Sciatic nerve (tissue), 2 donors: ENCODE measurements at regions not wholly inside any gene's neighbourhood (a gene's known extent, or its start where the extent isn't known, plus 50 kb on each side); places are given as distances from the start of the nearest gene placed in this dataset.

Source experiments
- ATAC-seq: fragments of 200-7000 bp; cut with Tn5 transposase; one replicate; pipeline ENCODE4 v1.9.1; 2020; ENCODE audit warnings: mild to moderate bottlenecking, moderate library complexity
- DNase-seq: peaks from one replicate; pipeline ENCODE4 v3.0.0-alpha.2; 2020; ENCODE audit warnings: low spot score
- intact Hi-C: fragments of 100-400 bp; cut with DNase I; formaldehyde crosslinking; loops from one replicate; pipeline ENCODE4 v1.14.2; 2022
- donor health status: DM: no; HTN: no; CAD: no.
- donor health status: DM: no; HTN: no; CAD: no.

DNA sequence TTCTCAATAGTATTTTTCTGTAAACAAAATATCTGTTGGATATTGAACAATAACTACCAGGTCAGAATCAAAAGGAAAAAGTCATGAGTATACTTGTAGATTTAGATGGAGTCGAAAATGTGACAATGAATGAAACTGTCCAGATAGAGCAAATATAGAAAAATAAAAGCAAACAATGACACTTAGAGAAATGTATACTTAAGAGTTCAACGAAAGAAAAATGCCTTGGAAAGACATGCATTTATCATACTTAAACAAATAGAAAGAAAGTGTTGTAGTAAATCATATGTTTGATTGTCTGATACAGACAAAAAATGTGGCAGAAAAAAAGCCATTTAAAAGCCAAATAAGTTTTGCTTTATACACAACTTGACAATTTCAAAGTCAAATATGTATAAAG is 571.2 kb upstream of the MGAT4C start:
- ATAC-seq (no peak), DNase-seq (no peak)
- intact Hi-C loops, result no loop called here

- ATAC-seq (no peak), DNase-seq (no peak)
- intact Hi-C loops, result no loop called here
Measured at GRCh38 chr12:86826051-86826450, 569.9 kb upstream of the MGAT4C start.

DNA sequence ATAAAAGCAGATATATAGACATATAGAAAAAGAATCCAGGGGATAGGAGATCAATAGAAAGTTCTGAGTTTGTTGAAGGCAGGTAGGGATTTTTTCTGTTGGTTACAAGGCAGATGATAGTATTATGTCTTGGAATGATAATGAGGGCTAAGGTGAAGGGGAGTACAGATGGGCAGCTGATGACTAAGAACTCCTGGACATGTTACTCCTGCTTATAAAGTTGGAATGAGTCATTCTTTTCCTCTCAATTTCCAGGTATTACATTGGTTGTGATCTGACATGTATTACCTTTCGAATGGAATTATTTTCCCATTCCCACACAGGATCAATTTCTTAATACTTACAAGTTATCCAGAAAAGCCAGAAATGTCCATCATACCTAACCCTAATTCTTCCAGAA is 545.2 kb upstream of the MGAT4C start:
- DNase-seq, result no peak
- no peak for ATAC-seq
- intact Hi-C loops, result no loop called here

GRCh38 chr12:86799616-86800015 is 543.4 kb upstream of the MGAT4C start:
- ATAC-seq, result no peak
- intact Hi-C loops, result no loop called here
- no peak for DNase-seq

DNA sequence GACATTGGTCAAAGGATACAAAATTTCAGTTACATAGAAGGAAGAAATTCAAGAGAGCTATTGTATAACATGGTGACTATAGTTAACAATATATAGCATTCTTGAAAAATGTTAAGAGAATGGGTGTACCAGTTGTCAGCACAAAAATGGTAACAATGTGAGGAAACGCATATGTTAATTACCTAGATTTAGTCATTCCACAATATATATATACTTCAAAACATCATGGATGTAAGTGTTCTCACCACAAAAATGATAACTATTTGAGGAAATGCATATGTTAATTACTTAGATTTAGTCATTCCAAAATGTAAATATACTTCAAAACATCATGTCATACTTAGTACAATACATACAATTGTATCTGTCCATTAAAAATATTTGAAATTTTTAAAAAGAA is 540.4 kb upstream of the MGAT4C start:
- intact Hi-C loops, result no loop called here
- ATAC-seq (no peak), DNase-seq (no peak)

DNA sequence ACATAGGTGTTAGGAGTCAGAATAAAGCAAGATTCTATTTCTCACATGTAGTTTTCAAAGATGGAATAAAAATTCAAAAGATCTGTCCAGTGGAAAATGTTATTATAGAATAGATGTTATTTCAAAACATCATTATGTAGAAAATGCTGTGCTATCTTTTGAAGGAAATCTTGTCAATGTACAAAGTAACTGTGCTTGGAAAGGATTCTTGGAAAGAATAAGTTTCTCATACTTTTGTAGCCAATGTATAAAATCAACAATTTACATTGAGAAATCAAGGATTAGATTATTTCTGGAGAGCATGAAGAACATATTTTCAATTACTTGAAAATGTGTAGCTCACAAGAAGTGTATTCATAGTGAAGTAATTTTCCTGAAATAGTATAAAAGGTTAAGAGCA is 532.5 kb upstream of the MGAT4C start:
- DNase-seq (no peak), ATAC-seq (no peak)
- intact Hi-C loops, result no loop called here

DNA sequence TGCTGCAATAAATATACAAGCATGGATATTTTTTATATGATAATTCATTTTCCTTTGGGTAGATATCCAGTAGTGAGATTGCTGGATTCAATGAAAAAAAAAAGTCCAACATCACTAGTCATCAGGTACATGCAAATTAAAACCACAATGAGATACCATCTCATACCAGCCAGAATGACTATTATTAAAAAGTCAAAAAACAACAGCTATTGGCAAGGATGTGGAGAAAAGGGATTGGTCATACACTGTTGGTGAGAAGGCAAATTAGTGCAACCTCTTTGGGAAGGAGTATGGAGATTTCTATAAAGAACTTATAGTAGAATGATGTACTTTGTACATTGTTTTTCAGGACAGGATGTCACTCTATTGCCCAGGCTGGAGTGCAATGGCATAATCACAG is 531.2 kb upstream of the MGAT4C start:
- no peak for ATAC-seq
- intact Hi-C loops, result no loop called here

GRCh38 chr12:86777325-86777724 is 521.1 kb upstream of the MGAT4C start:
- intact Hi-C loops, result no loop called here
- no peak for DNase-seq
- ATAC-seq, result no peak

More for the DNA sequence above, 531.2 kb upstream of the MGAT4C start:
- DNase-seq, result no peak

DNA sequence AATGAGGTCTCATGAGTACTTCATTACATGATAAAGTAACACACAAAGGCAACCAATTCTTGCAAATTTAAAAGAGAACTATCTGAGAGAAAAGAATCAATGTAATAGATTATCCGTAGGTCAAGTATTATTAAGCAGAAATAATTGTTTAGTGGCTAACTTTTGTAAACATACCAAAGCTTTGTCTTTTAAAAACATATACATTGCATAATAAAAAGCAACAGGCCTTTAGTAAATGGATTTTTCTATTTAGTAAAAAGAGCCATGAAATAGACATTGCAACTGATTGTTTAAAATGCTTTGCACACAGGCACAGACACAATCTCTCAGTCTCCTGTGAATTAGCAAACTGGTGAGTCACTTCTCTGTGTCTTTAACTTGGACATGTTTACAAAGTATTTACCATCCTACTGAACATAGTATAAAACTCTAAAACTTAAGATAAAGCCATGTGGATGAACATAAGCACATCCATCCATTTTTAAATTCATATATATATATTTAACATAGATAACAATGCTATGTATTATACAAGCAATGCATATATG is 518.7 kb upstream of the MGAT4C start:
- intact Hi-C loops, result no loop called here
- no peak for DNase-seq
- ATAC-seq, result no peak

DNA sequence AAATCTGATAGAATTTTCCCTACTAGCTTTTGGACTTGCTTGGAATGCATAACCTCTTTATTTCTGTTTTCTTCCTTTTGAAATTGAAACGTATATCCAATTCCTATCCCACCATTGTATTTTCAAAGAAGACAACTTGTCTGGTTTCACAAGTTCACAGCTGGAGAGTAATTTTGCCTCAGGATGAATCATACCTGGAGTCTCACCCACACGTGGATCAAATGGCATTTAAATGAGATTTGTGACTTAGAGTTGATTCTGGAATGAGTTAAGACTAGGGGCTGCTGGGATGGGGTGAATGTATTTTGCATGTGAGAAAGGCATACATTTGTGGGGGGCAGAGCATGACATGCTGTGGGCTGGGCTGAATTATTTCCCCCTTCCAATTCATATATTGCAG is 516.5 kb upstream of the MGAT4C start:
- DNase-seq (no peak), ATAC-seq (no peak)
- intact Hi-C loops, result no loop called here

GRCh38 chr12:86770871-86771270 is 514.7 kb upstream of the MGAT4C start:
- ATAC-seq (no peak), DNase-seq (no peak)
- intact Hi-C loops, result no loop called here

- ATAC-seq (no peak), DNase-seq (no peak)
Measured at GRCh38 chr12:86748894-86749293, 492.7 kb upstream of the MGAT4C start.

DNA sequence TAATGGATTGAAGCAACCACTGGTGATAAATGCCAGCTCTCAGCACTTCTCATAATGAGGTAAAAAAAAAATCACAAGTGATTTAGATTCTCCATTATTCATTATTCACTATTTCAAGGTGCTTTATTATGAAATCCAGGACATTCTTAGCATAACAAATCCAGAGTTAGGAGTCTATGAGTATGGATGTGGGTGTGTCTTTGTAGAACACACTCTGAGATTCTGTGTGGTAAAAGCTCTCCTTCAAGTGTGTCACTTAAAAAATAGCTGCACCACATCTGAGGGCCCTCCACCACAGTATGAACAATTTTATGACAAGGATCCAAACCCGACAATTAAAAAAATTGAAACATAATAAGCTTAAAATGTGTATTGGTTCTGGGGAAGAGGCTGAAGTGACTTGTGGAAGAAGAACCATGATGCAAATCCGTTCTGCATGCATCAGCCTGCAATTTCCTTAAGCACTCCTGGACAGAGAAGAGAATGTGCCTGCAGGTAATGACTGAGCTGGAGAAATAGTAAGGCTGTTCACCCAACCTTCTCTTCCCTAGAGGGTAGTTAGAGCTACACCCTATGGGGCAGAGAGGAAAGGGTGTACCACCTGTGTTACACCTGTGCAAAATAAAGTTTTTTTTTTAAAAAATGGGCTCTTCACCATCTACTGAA is 488.5 kb upstream of the MGAT4C start:
- ATAC-seq, result no peak
- intact Hi-C loops, result no loop called here

More at GRCh38 chr12:86748894-86749293, 492.7 kb upstream of the MGAT4C start:
- intact Hi-C loops, result no loop called here

DNA sequence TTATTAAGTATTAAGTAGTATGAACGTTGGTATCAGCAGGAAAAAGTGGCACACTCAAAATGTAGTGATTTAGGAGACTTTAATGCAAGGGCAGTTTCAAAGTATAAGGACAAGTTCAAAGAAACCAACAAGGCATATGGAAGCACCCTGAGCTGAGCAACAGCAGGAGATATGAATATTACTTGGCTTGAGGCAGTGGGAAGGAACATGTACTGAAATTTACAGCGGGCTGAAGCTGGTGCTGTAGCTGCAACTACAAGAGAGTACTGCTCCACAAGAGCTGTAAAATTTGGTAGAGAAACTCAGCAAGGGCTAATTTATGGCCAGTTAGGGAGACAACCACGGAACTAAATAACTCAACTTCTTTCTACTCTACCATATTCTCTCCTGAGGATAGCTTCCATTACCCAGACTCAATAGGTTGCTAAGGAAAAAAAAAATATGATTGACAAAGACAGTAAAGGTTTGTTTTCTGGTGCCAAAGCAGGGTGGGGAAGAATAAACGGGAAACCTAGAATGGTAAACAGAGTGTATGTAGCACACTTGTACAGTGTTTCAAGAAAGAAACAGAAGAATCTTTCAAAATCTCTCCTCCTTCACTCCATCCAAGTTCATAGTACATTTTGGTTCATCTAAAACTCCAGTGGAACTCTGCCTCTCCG is 487.8 kb upstream of the MGAT4C start:
- intact Hi-C loops, result no loop called here
- ATAC-seq (no peak), DNase-seq (no peak)

More for the DNA sequence above, 488.5 kb upstream of the MGAT4C start:
- no peak for DNase-seq

GRCh38 chr12:86741531-86741930 is 485.3 kb upstream of the MGAT4C start:
- DNase-seq, result no peak

DNA sequence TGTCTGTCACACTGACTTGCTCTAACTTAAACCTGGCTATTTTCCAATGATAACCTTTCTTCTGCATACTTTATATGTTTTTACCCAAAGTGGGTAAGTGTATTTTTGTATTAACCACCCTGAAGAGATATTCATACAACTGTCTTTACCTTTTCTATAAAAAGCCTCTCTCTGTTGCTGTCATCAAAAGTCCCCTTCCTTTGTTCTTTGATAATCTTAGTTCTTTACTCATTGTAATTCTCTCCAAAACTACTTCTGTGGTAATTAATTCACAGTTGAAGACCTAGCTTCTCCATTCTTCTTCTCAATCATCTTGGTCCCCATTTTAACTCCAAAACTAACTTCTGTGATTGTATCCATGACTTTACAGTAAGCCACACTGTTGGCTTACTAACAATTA is 479.7 kb upstream of the MGAT4C start:
- DNase-seq (no peak), ATAC-seq (no peak)
- intact Hi-C loops, result no loop called here

More at GRCh38 chr12:86741531-86741930, 485.3 kb upstream of the MGAT4C start:
- intact Hi-C loops, result no loop called here
- no peak for ATAC-seq

DNA sequence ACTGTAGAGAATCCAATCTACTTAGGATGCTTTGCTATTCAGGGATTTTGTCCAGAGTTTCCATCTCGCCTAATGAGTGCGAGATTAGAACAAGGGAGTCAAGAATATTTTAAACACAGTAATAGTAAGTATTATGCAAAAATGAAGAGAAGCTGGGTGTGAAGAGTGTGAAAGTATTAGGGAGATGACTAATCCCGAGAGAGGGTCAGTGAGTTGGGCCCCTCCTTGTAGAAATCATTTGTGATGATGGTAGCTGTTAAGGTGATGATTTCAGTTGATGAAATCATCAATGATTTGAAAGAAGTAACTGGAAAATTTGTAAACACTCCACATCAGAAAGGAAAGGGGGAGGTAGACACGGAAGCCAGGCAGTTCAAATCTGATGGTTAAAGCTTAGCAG is 478.9 kb upstream of the MGAT4C start:
- intact Hi-C loops, result no loop called here
- DNase-seq, result no peak
- ATAC-seq, result no peak

DNA sequence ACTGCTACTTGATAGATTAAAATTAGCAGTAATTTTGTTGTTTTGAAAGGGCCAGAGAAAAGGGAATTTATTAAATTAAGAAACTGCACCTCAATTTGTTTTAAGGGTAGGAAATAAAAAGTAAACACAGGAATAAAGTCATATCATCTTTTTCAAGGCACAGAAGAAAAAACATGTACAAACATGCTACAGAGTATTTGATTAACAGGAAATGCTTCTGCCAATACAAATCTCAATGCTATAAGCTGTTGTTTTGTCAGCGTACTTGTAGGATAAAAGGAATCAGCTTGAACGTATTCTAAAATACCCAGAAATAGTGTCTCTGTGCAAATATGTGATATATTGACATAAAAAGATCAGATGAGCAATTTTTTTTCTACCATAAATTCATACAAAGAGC is 474.0 kb upstream of the MGAT4C start:
- ATAC-seq (no peak), DNase-seq (no peak)
- intact Hi-C loops, result no loop called here

GRCh38 chr12:86729739-86730138 is 473.5 kb upstream of the MGAT4C start:
- intact Hi-C loops, result no loop called here
- no peak for DNase-seq
- no peak for ATAC-seq

GRCh38 chr12:86727160-86727559 is 471.0 kb upstream of the MGAT4C start:
- no peak for ATAC-seq
- DNase-seq, result no peak
- intact Hi-C loops, result no loop called here

DNA sequence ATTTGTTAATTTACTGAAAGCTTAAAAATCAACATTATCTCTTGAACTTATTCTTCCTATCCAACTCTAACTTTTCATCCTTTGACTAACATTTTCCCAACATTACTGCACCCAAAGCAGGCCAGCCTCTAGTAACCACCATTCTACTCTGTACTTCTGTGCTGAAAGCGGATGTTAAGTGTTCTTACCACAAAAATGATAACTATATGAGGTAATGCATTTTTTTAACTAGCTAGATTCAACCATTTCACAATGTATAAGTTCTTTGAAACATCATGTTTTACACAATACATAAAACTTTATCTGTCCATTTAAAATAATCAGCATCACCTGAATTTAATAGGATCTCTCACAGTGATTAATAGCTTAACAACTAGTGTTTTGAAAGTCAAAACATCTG is 468.5 kb upstream of the MGAT4C start:
- no peak for DNase-seq
- intact Hi-C loops, result no loop called here
- ATAC-seq, result no peak
